Endothelial cell (in vitro differentiated cells): ENCODE measurements at regions not wholly inside any gene's neighbourhood (a gene's known extent, or its start where the extent isn't known, plus 50 kb on each side); places are given as distances from the start of the nearest gene placed in this dataset.
"Not testable (repeated sequence)": the region's sequence is repeated elsewhere in the genome, so short reads cannot be mapped to it uniquely, and the experiment has no call there.

Experiments
- DNase-seq: peaks from one replicate; pipeline ENCODE4 v3.0.0; 2021; ENCODE audit warnings: low spot score
- H3K27ac Mint-ChIP-seq: one replicate; pipeline ENCODE4 v1.8.0; 2021; ENCODE audit warnings: mixed read lengths, inconsistent platforms; ENCODE audit not compliant: unreplicated experiment
- H3K27me3 Mint-ChIP-seq: one replicate; pipeline ENCODE4 v1.8.0; 2021; ENCODE audit warnings: mild to moderate bottlenecking, moderate library complexity, mixed read lengths, inconsistent platforms; ENCODE audit not compliant: unreplicated experiment
- H3K36me3 Mint-ChIP-seq: one replicate; pipeline ENCODE4 v1.8.0; 2021; ENCODE audit warnings: mild to moderate bottlenecking, low read depth, mixed read lengths, inconsistent platforms; ENCODE audit not compliant: unreplicated experiment
- H3K4me1 Mint-ChIP-seq: one replicate; pipeline ENCODE4 v1.8.0; 2021; ENCODE audit warnings: mild to moderate bottlenecking, mixed read lengths, inconsistent platforms; ENCODE audit not compliant: unreplicated experiment
- H3K4me3 Mint-ChIP-seq: one replicate; pipeline ENCODE4 v1.8.0; 2021; ENCODE audit warnings: mild to moderate bottlenecking, mixed read lengths, inconsistent platforms; ENCODE audit not compliant: unreplicated experiment
- H3K9me3 Mint-ChIP-seq: one replicate; pipeline ENCODE4 v1.8.0; 2021; ENCODE audit warnings: mixed read lengths, inconsistent platforms; ENCODE audit not compliant: unreplicated experiment
- TF ChIP-seq, protein P1 (sequence below): fragments of 200-600 bp; sonication (generic); IDR thresholded peaks from one replicate; pipeline ENCODE4 v1.5.0; 2021; ENCODE audit warnings: antibody characterized with exemption; ENCODE audit not compliant: unreplicated experiment

DNA sequence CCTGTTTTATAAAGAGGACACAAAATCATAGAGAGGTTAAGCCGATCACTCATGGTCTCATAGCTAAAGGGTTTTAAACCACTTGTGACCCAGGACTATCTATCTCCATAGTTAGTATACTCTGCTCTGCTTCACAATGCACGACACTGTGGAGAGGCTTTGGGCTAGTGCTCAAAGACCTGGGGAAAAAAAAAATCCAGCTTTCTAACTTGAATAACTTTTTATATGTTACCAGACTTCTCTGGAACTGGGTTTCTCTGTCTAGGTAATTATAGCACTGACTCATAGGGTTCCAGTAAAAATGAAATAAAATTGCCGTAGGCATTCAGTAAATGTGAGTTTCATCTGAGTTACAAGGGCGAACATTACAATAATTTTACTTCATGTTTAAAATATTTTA, 273.7 kb upstream of the TECRL start:
- H3K4me3 Mint-ChIP-seq = no peak overlapping the region
- peaks cover 4% of the 10 kb centered on the region for H3K36me3 Mint-ChIP-seq
- TF ChIP-seq, protein P1, sequence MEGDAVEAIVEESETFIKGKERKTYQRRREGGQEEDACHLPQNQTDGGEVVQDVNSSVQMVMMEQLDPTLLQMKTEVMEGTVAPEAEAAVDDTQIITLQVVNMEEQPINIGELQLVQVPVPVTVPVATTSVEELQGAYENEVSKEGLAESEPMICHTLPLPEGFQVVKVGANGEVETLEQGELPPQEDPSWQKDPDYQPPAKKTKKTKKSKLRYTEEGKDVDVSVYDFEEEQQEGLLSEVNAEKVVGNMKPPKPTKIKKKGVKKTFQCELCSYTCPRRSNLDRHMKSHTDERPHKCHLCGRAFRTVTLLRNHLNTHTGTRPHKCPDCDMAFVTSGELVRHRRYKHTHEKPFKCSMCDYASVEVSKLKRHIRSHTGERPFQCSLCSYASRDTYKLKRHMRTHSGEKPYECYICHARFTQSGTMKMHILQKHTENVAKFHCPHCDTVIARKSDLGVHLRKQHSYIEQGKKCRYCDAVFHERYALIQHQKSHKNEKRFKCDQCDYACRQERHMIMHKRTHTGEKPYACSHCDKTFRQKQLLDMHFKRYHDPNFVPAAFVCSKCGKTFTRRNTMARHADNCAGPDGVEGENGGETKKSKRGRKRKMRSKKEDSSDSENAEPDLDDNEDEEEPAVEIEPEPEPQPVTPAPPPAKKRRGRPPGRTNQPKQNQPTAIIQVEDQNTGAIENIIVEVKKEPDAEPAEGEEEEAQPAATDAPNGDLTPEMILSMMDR = no peak
- no peaks in the 10 kb centered on the region for H3K27me3 Mint-ChIP-seq
- no peak overlapping the region for H3K27ac Mint-ChIP-seq
- DNase-seq = no peak
- H3K4me1 Mint-ChIP-seq = no peaks in the 10 kb centered on the region
- peaks cover 5% of the 10 kb centered on the region for H3K9me3 Mint-ChIP-seq

DNA sequence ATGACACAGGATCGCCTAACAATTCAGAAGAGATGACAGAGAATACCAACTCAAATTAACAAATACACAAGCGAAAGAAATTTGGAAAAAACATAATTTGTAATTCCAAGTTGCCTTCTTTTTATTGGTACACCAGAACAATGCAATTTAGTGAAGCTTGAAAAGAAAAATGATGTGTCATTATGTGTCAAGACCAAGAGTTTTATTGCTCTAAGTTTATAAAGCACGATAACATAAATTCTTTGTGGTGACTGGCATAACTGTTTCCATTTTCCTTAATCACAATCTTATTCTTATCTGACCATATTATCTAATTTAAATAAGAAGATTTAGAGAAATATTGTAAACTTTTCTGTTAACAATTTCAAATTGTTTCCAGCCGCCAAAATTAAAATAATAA, 273.2 kb upstream of the TECRL start:
- Mint-ChIP-seq H3K36me3 (peaks cover 2% of the 10 kb centered on the region), H3K4me1 (no peaks in the 10 kb centered on the region), H3K27ac (no peak overlapping the region), H3K4me3 (no peak overlapping the region), H3K9me3 (peaks cover 2% of the 10 kb centered on the region), H3K27me3 (no peaks in the 10 kb centered on the region)
- DNase-seq = no peak
- TF ChIP-seq, protein P1 = no peak

DNA sequence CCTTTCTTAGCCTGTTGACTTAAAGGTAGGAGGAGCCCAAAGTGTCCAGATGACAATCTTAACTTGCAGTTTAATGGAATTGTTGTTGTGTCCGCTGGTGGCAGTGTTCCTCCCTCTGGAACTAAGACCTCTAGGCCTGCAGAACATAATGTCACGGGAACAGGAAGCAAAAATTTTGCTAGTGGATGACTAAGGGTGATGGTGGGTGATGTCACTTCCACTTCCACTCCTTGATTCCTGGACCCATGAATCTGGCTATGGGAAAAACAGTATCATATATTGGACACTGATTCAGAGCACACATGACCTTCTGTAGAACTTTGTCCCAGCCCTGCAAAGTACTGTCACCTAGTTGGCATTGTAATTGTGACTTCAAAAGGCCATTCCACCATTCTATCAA, 263.9 kb upstream of the TECRL start:
- H3K27ac Mint-ChIP-seq, H3K4me1 Mint-ChIP-seq, H3K9me3 Mint-ChIP-seq: not testable (repeated sequence)

DNA sequence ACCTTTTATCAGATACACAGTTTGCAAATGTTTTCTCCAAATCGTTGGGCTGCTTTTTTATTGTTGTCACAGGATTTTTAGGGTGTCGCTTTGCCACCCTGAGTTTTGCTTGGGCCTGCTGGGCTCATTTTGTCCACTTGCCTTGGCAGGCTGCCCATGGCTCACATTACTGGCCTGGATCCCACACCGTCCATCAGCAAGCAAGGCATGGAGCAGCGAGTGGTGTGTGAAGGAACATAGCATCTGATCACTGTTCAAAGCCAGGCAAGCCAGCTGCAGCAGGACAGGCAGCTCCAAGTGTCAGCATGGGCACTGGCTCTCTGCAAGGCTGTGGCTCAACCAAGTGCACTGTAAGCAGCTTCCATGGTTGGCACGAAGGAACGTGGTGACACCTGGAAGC, 261.4 kb upstream of the TECRL start:
- Mint-ChIP-seq H3K27me3 (peaks cover 2% of the 10 kb centered on the region), H3K27ac (no peak overlapping the region), H3K36me3 (no peaks in the 10 kb centered on the region), H3K9me3 (peaks cover 6% of the 10 kb centered on the region), H3K4me3 (no peak overlapping the region), H3K4me1 (no peaks in the 10 kb centered on the region)
- TF ChIP-seq, protein P1 = no peak
- no peak for DNase-seq

More for the DNA sequence above, 263.9 kb upstream of the TECRL start:
- H3K27me3 Mint-ChIP-seq, H3K36me3 Mint-ChIP-seq, H3K4me3 Mint-ChIP-seq, DNase-seq: not testable (repeated sequence)

DNA sequence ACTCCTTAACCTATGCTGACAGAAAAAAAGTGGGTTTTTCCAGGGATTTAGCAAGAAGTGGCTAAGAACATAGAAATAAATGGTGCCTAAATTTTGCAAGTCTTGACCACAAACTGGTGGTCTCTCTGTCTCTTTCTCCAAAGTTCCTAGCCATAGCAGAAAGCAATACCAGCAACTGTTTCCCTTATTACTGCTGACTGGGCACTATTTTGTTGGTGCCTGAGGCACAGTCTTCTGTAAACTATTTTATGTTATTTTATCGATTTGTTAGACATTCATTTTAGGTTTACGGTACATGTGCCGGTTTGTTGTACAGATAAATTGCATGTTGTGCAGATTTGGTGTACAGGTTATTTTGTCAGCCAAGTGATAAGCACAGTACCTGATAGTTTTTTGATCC, 234.6 kb upstream of the TECRL start:
- TF ChIP-seq, protein P1 = no peak
- no peaks in the 10 kb centered on the region for H3K27me3 Mint-ChIP-seq
- no peak for DNase-seq
- H3K9me3 Mint-ChIP-seq = no peaks in the 10 kb centered on the region
- no peak overlapping the region for H3K4me3 Mint-ChIP-seq
- H3K27ac Mint-ChIP-seq = no peak overlapping the region
- H3K4me1 Mint-ChIP-seq = no peaks in the 10 kb centered on the region
- no peaks in the 10 kb centered on the region for H3K36me3 Mint-ChIP-seq

DNA sequence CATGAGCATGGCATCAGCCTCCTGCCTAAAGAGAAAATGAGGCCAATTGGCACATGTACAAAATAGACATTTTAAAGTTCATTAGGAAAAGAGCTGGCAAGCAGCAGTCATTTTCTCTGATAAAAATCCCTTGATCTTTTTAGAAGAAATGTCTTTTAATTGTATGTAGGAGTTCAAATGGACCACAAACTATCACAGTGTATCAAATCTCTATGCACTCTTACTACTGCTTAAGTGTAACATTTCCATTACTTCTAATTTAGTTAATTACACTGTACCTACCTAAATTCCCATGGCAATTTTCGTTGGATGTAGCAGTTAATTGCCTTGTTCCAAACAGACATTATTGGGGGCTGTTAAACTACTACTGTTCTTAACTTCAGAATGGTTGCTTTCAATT, 233.7 kb upstream of the TECRL start:
- Mint-ChIP-seq H3K4me3 (no peak overlapping the region), H3K9me3 (no peaks in the 10 kb centered on the region)
- TF ChIP-seq, protein P1 = no peak

DNA sequence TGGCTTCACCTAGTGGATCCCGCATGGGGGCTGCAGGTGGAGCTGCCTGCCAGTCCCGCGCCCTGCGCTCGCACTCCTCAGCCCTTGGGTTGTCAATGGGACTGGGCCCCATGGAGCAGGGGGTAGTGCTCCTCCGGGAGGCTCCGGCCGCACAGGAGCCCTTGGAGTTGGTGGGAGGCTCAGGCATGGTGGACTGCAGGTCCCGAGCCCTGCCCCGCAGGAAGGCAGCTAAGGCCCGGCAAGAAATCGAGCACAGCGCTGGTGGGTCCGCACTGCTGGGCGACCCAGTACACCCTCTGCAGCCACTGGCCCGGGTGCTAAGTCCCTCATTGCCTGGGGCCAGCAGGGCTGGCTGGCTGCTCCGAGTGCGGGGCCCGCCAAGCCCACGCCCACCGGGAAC, 231.2 kb upstream of the TECRL start:
- H3K4me3 Mint-ChIP-seq, H3K9me3 Mint-ChIP-seq, H3K27ac Mint-ChIP-seq, H3K27me3 Mint-ChIP-seq, H3K36me3 Mint-ChIP-seq, H3K4me1 Mint-ChIP-seq, DNase-seq: not testable (repeated sequence)

More for the DNA sequence above, 233.7 kb upstream of the TECRL start:
- H3K4me1 Mint-ChIP-seq = no peaks in the 10 kb centered on the region
- no peaks in the 10 kb centered on the region for H3K36me3 Mint-ChIP-seq
- no peaks in the 10 kb centered on the region for H3K27me3 Mint-ChIP-seq
- H3K27ac Mint-ChIP-seq = no peak overlapping the region
- DNase-seq = no peak
